H9 (cell line): ENCODE measurements at regions not wholly inside any gene's neighbourhood (a gene's known extent, or its start where the extent isn't known, plus 50 kb on each side); places are given as distances from the start of the nearest gene placed in this dataset.

Experiments
- DNase-seq: peaks from one replicate; pipeline ENCODE4 v3.0.0-alpha.2; 2017
- H2AFZ ChIP-seq: one replicate; pipeline ENCODE4 v1.6.1; 2013; ENCODE audit warnings: mild to moderate bottlenecking, low read length, control low read depth, moderate library complexity
- H2AK5ac ChIP-seq: 2 replicates; pipeline ENCODE4 v1.6.1; 2013; ENCODE audit warnings: low read length, control low read depth, mixed read lengths; ENCODE audit not compliant: insufficient read length
- H2BK120ac ChIP-seq: one replicate; pipeline ENCODE4 v1.6.1; 2013; ENCODE audit warnings: low read depth, mild to moderate bottlenecking, low read length, control low read depth, inconsistent platforms; ENCODE audit not compliant: poor library complexity, severe bottlenecking
- H2BK12ac ChIP-seq: 2 replicates; pipeline ENCODE4 v1.6.1; 2013; ENCODE audit warnings: low read length, control low read depth, mixed read lengths, low read depth; ENCODE audit not compliant: insufficient read length
- H2BK15ac ChIP-seq: 2 replicates; pipeline ENCODE4 v1.6.1; 2013; ENCODE audit warnings: low read depth, low read length, control low read depth
- H2BK20ac ChIP-seq: one replicate; pipeline ENCODE4 v1.6.1; 2013; ENCODE audit warnings: low read depth, mild to moderate bottlenecking, low read length, control low read depth, inconsistent platforms; ENCODE audit not compliant: poor library complexity, severe bottlenecking
- H2BK5ac ChIP-seq: 2 replicates; pipeline ENCODE4 v1.6.1; 2013; ENCODE audit warnings: low read length, control low read depth, mixed read lengths; ENCODE audit not compliant: insufficient read length
- H3K14ac ChIP-seq: 2 replicates; pipeline ENCODE4 v1.6.1; 2013; ENCODE audit warnings: low read length, control low read depth; ENCODE audit not compliant: insufficient read depth
- H3K18ac ChIP-seq: 2 replicates; pipeline ENCODE4 v1.6.1; 2013; ENCODE audit warnings: low read depth, mild to moderate bottlenecking, mixed read lengths, low read length, control low read depth; ENCODE audit not compliant: insufficient read length
- H3K23ac ChIP-seq: 2 replicates; pipeline ENCODE4 v1.6.1; 2013; ENCODE audit warnings: low read length, control low read depth, mixed read lengths, low read depth; ENCODE audit not compliant: insufficient read length
- H3K23me2 ChIP-seq: 2 replicates; pipeline ENCODE4 v1.6.1; 2013; ENCODE audit warnings: low read depth, mild to moderate bottlenecking, mixed read lengths, low read length, control low read depth; ENCODE audit not compliant: insufficient read length, poor library complexity, severe bottlenecking
- H3K27ac ChIP-seq: 2 replicates; pipeline ENCODE4 v1.5.1; 2013; ENCODE audit warnings: low read length, control low read depth, mixed read lengths, low read depth; ENCODE audit not compliant: insufficient read length
- H3K27me3 ChIP-seq: 2 replicates; pipeline ENCODE4 v1.6.1; 2013; ENCODE audit warnings: low read length, control low read depth, inconsistent platforms; ENCODE audit not compliant: insufficient read depth
- H3K4ac ChIP-seq: 2 replicates; pipeline ENCODE4 v1.6.1; 2013; ENCODE audit warnings: low read depth, mild to moderate bottlenecking, control low read depth, inconsistent platforms, low read length, moderate library complexity
- H3K4me1 ChIP-seq: 2 replicates; pipeline ENCODE4 v1.6.1; 2013; ENCODE audit warnings: low read length, control low read depth, inconsistent platforms; ENCODE audit not compliant: insufficient read depth
- H3K4me2 ChIP-seq: 2 replicates; pipeline ENCODE4 v1.6.1; 2013; ENCODE audit warnings: low read length, control low read depth, mixed read lengths; ENCODE audit not compliant: insufficient read length, insufficient read depth
- H3K56ac ChIP-seq: 2 replicates; pipeline ENCODE4 v1.6.1; 2013; ENCODE audit warnings: low read depth, mild to moderate bottlenecking, mixed read lengths, low read length, control low read depth; ENCODE audit not compliant: insufficient read length
- H3K79me1 ChIP-seq: 2 replicates; pipeline ENCODE4 v1.6.1; 2013; ENCODE audit warnings: low read depth, mild to moderate bottlenecking, moderate library complexity, low read length, control low read depth, inconsistent platforms; ENCODE audit not compliant: insufficient read depth, poor library complexity, severe bottlenecking
- H3K79me2 ChIP-seq: 2 replicates; pipeline ENCODE4 v1.6.1; 2013; ENCODE audit warnings: low read length, control low read depth, inconsistent platforms; ENCODE audit not compliant: insufficient read depth
- H3K9ac ChIP-seq: 2 replicates; pipeline ENCODE4 v1.6.1; 2013; ENCODE audit warnings: low read length, control low read depth, mixed read lengths; ENCODE audit not compliant: insufficient read length; ENCODE audit errors: extremely low read depth
- H3K9me3 ChIP-seq: one replicate; pipeline ENCODE4 v1.6.1; 2013; ENCODE audit warnings: low read depth, low read length, inconsistent platforms; ENCODE audit not compliant: control insufficient read depth
- H3T11ph ChIP-seq: one replicate; pipeline ENCODE4 v1.6.1; 2013; ENCODE audit warnings: mild to moderate bottlenecking, low read length, control low read depth, inconsistent platforms
- H4K20me1 ChIP-seq: one replicate; pipeline ENCODE4 v1.6.1; 2013; ENCODE audit not compliant: control insufficient read depth, insufficient read length, insufficient read depth
- H4K5ac ChIP-seq: 2 replicates; pipeline ENCODE4 v1.6.1; 2013; ENCODE audit warnings: low read depth, mild to moderate bottlenecking, mixed read lengths, low read length, control low read depth; ENCODE audit not compliant: insufficient read length
- H4K8ac ChIP-seq: replicated peaks from 2 replicates; pipeline ENCODE4 v1.6.1; 2013; ENCODE audit warnings: low read length, control low read depth, mixed read lengths, low read depth; ENCODE audit not compliant: insufficient read length
- H4K91ac ChIP-seq: 2 replicates; pipeline ENCODE4 v1.6.1; 2013; ENCODE audit warnings: low read depth, mild to moderate bottlenecking, moderate library complexity, mixed read lengths, low read length, control low read depth; ENCODE audit not compliant: insufficient read length
- H3K27ac Mint-ChIP-seq, 3 experiments: 2 replicates in 2 of 3; 3 replicates in 1 of 3; pipeline ENCODE4 v1.8.0; 2020 to 2021; ENCODE audit warnings: mixed read lengths in 3 of 3, mild to moderate bottlenecking in 1 of 3, moderate library complexity in 1 of 3
- H3K27me3 Mint-ChIP-seq: 2 replicates; pipeline ENCODE4 v1.8.0; 2021; ENCODE audit warnings: low read depth, mild to moderate bottlenecking, moderate library complexity, mixed read lengths
- H3K36me3 Mint-ChIP-seq, 3 experiments: 2 replicates in 2 of 3; 3 replicates in 1 of 3; pipeline ENCODE4 v1.8.0; 2020 to 2021; ENCODE audit warnings: low read depth in 3 of 3, mixed read lengths in 3 of 3; ENCODE audit not compliant: insufficient read depth in 1 of 3
- H3K4me1 Mint-ChIP-seq, 2 experiments: 2 replicates each; pipeline ENCODE4 v1.8.0; 2020; ENCODE audit warnings: mixed read lengths in 2 of 2
- H3K4me3 Mint-ChIP-seq, 2 experiments: 2 replicates in 1 of 2; 3 replicates in 1 of 2; pipeline ENCODE4 v1.8.0; 2020 to 2021; ENCODE audit warnings: mild to moderate bottlenecking in 2 of 2, mixed read lengths in 2 of 2, moderate library complexity in 1 of 2
- H3K9me3 Mint-ChIP-seq, 2 experiments: 2 replicates in 1 of 2; 3 replicates in 1 of 2; pipeline ENCODE4 v1.8.0; 2020; ENCODE audit warnings: mild to moderate bottlenecking in 2 of 2, mixed read lengths in 2 of 2, moderate library complexity in 1 of 2
- CTCF ChIP-seq: fragments of 200-600 bp; sonication (generic); conservative IDR thresholded peaks from 3 replicates; pipeline ENCODE4 v1.8.0; 2021; ENCODE audit warnings: antibody characterized with exemption, mild to moderate bottlenecking
- WGBS: extraction: QIAGEN DNeasy Blood & Tissue Kit; methylation state at CpG from one replicate; pipeline ENCODE4 v1.1.7; 2013; ENCODE audit warnings: missing lambda C conversion rate, low lambda C conversion rate, mixed read lengths; ENCODE audit not compliant: insufficient read length; ENCODE audit errors: extremely low coverage; 5-methylcytosine and 5-hydroxymethylcytosine counted together

- Histone ChIP-seq H3T11ph (no peak overlapping the region), H3K4ac (no peak overlapping the region), H2AK5ac (no peak overlapping the region), H3K4me2 (no peak overlapping the region), H3K9me3 (no peaks in the 10 kb centered on the region), H3K9ac (no peak overlapping the region), H3K23me2 (peaks cover 2% of the 10 kb centered on the region), H2BK120ac (no peak overlapping the region), H4K5ac (no peak overlapping the region), H3K79me2 (no peaks in the 10 kb centered on the region; the same call in 1 of the 2 replicates), H3K18ac (no peak overlapping the region), H3K79me1 (no peaks in the 10 kb centered on the region), H3K4me1 (no peaks in the 10 kb centered on the region), H3K27me3 (no peaks in the 10 kb centered on the region), H2BK5ac (no peak overlapping the region), H3K56ac (no peak overlapping the region), H3K27ac (no peak overlapping the region), H2AFZ (no peak overlapping the region), H3K23ac (no peak overlapping the region), H4K20me1 (peaks cover 5% of the 10 kb centered on the region), H4K91ac (no peak overlapping the region), H2BK12ac (no peak overlapping the region), H4K8ac (no peak overlapping the region), H2BK20ac (no peak overlapping the region), H2BK15ac (no peak overlapping the region), H3K14ac (no peak overlapping the region)
- no peak overlapping the region for H3K27ac Mint-ChIP-seq
- H3K4me1 Mint-ChIP-seq, result peaks cover 14 to 17% of the 10 kb centered on the region in 2 experiments
- DNase-seq, result no peak
- H3K9me3 Mint-ChIP-seq, result no peaks in the 10 kb centered on the region
- no peaks in the 10 kb centered on the region for H3K27me3 Mint-ChIP-seq
- no peaks in the 10 kb centered on the region for H3K36me3 Mint-ChIP-seq
- WGBS, result 100% methylated on average over 3 of the region's 20 CpGs
- no peak overlapping the region for H3K4me3 Mint-ChIP-seq
- TF ChIP-seq CTCF, result no peak
Observed at GRCh38 chr22:48581796-48582469, 1245.7 kb downstream of the BRD1 start.
